Neuronal stem cell (in vitro differentiated cells): ENCODE measurements at regions not wholly inside any gene's neighbourhood (a gene's known extent, or its start where the extent isn't known, plus 50 kb on each side); places are given as distances from the start of the nearest gene placed in this dataset.

Experiments used
- DNase-seq: peaks from one replicate; pipeline ENCODE4 v3.0.0-alpha.2; 2013; ENCODE audit warnings: low spot score
- H2AFZ ChIP-seq: one replicate; pipeline ENCODE4 v1.6.1; 2013; ENCODE audit warnings: mild to moderate bottlenecking, low read length, inconsistent platforms
- H2AK5ac ChIP-seq: 2 replicates; pipeline ENCODE4 v1.6.1; 2013; ENCODE audit warnings: low read depth, mild to moderate bottlenecking, inconsistent platforms, low read length, moderate library complexity, mixed read lengths
- H2BK120ac ChIP-seq: 2 replicates; pipeline ENCODE4 v1.6.1; 2013; ENCODE audit warnings: low read depth, mild to moderate bottlenecking, inconsistent platforms, low read length, moderate library complexity, mixed read lengths
- H2BK12ac ChIP-seq: one replicate; pipeline ENCODE4 v1.6.1; 2013; ENCODE audit warnings: low read length, inconsistent platforms
- H2BK15ac ChIP-seq: 2 replicates; pipeline ENCODE4 v1.6.1; 2013; ENCODE audit warnings: mild to moderate bottlenecking, low read length, inconsistent platforms, mixed read lengths
- H2BK5ac ChIP-seq: one replicate; pipeline ENCODE4 v1.6.1; 2013; ENCODE audit warnings: inconsistent platforms, mild to moderate bottlenecking, low read length, moderate library complexity
- H3K14ac ChIP-seq: one replicate; pipeline ENCODE4 v1.6.1; 2013; ENCODE audit warnings: low read length, inconsistent platforms
- H3K18ac ChIP-seq: 2 replicates; pipeline ENCODE4 v1.6.1; 2013; ENCODE audit warnings: low read length, inconsistent platforms
- H3K23ac ChIP-seq: 2 replicates; pipeline ENCODE4 v1.6.1; 2013; ENCODE audit warnings: low read depth, mild to moderate bottlenecking, mixed read lengths, low read length, inconsistent platforms; ENCODE audit not compliant: poor library complexity
- H3K27ac ChIP-seq: replicated peaks from 3 replicates; pipeline ENCODE4 v1.5.1; 2013; ENCODE audit warnings: low read length, inconsistent platforms
- H3K27me3 ChIP-seq, 3 experiments: 2 replicates each; pipeline ENCODE4 v1.6.1; 2013; ENCODE audit warnings: low read length in 3 of 3, mild to moderate bottlenecking in 2 of 3, inconsistent platforms in 1 of 3, low read depth in 1 of 3, mixed read lengths in 1 of 3, moderate library complexity in 1 of 3; ENCODE audit not compliant: control insufficient read depth in 3 of 3, insufficient read depth in 3 of 3
- H3K36me3 ChIP-seq, 2 donors: replicated peaks in 1 of 2; 2 replicates each; pipeline ENCODE4 v1.6.1; 2013; ENCODE audit warnings: low read length in 2 of 2; ENCODE audit not compliant: control insufficient read depth in 2 of 2, insufficient read depth in 2 of 2
- H3K4ac ChIP-seq: 2 replicates; pipeline ENCODE4 v1.6.1; 2013; ENCODE audit warnings: inconsistent platforms, mild to moderate bottlenecking, low read length, moderate library complexity
- H3K4me1 ChIP-seq, 2 donors: 1 replicate in 1 of 2; 2 replicates in 1 of 2; pipeline ENCODE4 v1.6.1; 2013; ENCODE audit warnings: low read length in 2 of 2, low read depth in 1 of 2; ENCODE audit not compliant: control insufficient read depth in 2 of 2, insufficient read depth in 1 of 2
- H3K4me2 ChIP-seq: one replicate; pipeline ENCODE4 v1.6.1; 2013; ENCODE audit warnings: mild to moderate bottlenecking, low read length, inconsistent platforms; ENCODE audit not compliant: insufficient read depth, poor library complexity, severe bottlenecking
- H3K4me3 ChIP-seq, 2 donors: 2 replicates each; pipeline ENCODE4 v1.5.1; 2013; ENCODE audit warnings: low read length in 2 of 2, mild to moderate bottlenecking in 2 of 2, inconsistent platforms in 1 of 2, moderate library complexity in 1 of 2
- H3K79me1 ChIP-seq: one replicate; pipeline ENCODE4 v1.6.1; 2013; ENCODE audit warnings: low read depth, mild to moderate bottlenecking, inconsistent platforms, low read length, moderate library complexity
- H3K9ac ChIP-seq: one replicate; pipeline ENCODE4 v1.6.1; 2013; ENCODE audit warnings: mild to moderate bottlenecking, low read depth, low read length, inconsistent platforms; ENCODE audit not compliant: poor library complexity
- H3K9me3 ChIP-seq, 2 donors: replicated peaks in 1 of 2; 2 replicates each; pipeline versions ENCODE3 to v1.6.1; 2013; ENCODE audit warnings: low read length in 2 of 2, mild to moderate bottlenecking in 2 of 2, inconsistent platforms in 1 of 2, low read depth in 1 of 2, mixed read lengths in 1 of 2, moderate library complexity in 1 of 2; ENCODE audit not compliant: control insufficient read depth in 2 of 2, insufficient read depth in 1 of 2
- H4K8ac ChIP-seq: one replicate; pipeline ENCODE4 v1.6.1; 2013; ENCODE audit warnings: low read depth, mild to moderate bottlenecking, inconsistent platforms, low read length, moderate library complexity
- H4K91ac ChIP-seq: one replicate; pipeline ENCODE4 v1.6.1; 2013; ENCODE audit warnings: low read length, low read depth, mild to moderate bottlenecking, inconsistent platforms; ENCODE audit not compliant: poor library complexity
- WGBS, 2 donors: extraction: QIAGEN DNeasy Blood & Tissue Kit; methylation state at CpG; one replicate each; pipeline ENCODE4 v1.1.7; 2013; ENCODE audit warnings: missing lambda C conversion rate in 2 of 2, mixed read lengths in 1 of 2; ENCODE audit not compliant: insufficient read length in 2 of 2, insufficient replicate concordance in 1 of 2; ENCODE audit errors: extremely low coverage in 2 of 2; 5-methylcytosine and 5-hydroxymethylcytosine counted together

DNA sequence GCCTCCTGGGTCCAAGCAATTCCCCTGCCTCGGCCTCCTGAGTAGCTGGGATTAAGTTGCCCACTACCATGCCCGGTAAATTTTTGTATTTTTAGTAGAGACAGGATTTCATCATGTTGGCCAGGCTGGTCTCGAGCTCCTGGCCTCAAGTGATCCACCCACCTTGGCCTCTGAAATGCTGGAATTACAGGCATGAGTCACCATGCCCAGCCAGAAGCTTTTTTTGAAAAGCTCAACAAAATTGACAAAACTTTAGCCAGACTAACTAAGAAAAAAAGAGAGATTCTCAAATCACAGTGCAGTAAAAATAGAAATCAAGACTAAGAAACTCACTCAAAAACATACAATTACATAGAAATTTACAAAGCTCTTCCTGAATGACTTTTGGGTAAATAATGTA is 420.6 kb downstream of the COL12A1 start:
- no peak for DNase-seq
- H2AK5ac ChIP-seq: no peak overlapping the region
- no peak overlapping the region for H2BK15ac ChIP-seq
- H3K9ac ChIP-seq: no peak overlapping the region
- no peaks in the 10 kb centered on the region for H3K27me3 ChIP-seq
- no peak overlapping the region for H2BK12ac ChIP-seq
- H3K4me2 ChIP-seq: no peak overlapping the region
- no peak overlapping the region for H3K23ac ChIP-seq
- no peaks in the 10 kb centered on the region for H3K4me1 ChIP-seq
- H3K36me3 ChIP-seq: no peaks in the 10 kb centered on the region
- H2AFZ ChIP-seq: no peak overlapping the region
- no peak overlapping the region for H4K91ac ChIP-seq
- H3K4ac ChIP-seq: no peak overlapping the region
- no peak overlapping the region for H3K14ac ChIP-seq
- no peak overlapping the region for H3K18ac ChIP-seq
- no peak overlapping the region for H3K4me3 ChIP-seq
- H3K27ac ChIP-seq: no peak overlapping the region
- H2BK120ac ChIP-seq: no peak overlapping the region
- WGBS, 2 donors: no CpG with 5 or more reads among the region's 3 CpGs
- no peaks in the 10 kb centered on the region for H3K9me3 ChIP-seq
- no peaks in the 10 kb centered on the region for H3K79me1 ChIP-seq
- no peak overlapping the region for H2BK5ac ChIP-seq
- H4K8ac ChIP-seq: no peak overlapping the region

GRCh38 chr6:74782346-74782745 is 423.5 kb downstream of the COL12A1 start:
- Histone ChIP-seq H4K91ac (no peak overlapping the region), H4K8ac (no peak overlapping the region), H3K4me3 (no peak overlapping the region), H2AK5ac (no peak overlapping the region), H3K36me3 (no peaks in the 10 kb centered on the region), H3K27ac (no peak overlapping the region), H3K79me1 (no peaks in the 10 kb centered on the region), H2BK5ac (no peak overlapping the region), H3K23ac (no peak overlapping the region), H2BK120ac (no peak overlapping the region), H2BK12ac (no peak overlapping the region), H3K14ac (no peak overlapping the region), H2AFZ (no peak overlapping the region), H3K4ac (no peak overlapping the region), H3K9me3 (no peaks in the 10 kb centered on the region), H3K27me3 (no peaks in the 10 kb centered on the region), H3K9ac (no peak overlapping the region), H3K18ac (no peak overlapping the region), H2BK15ac (no peak overlapping the region), H3K4me1 (no peaks in the 10 kb centered on the region), H3K4me2 (no peak overlapping the region)
- WGBS, 2 donors: no CpG with 5 or more reads among the region's 1 CpG
- no peak for DNase-seq

GRCh38 chr6:74780831-74781230 is 425.0 kb downstream of the COL12A1 start:
- Histone ChIP-seq H3K23ac (no peak overlapping the region), H3K4me1 (no peaks in the 10 kb centered on the region), H3K9ac (no peak overlapping the region), H4K91ac (no peak overlapping the region), H3K14ac (no peak overlapping the region), H2BK120ac (no peak overlapping the region), H2BK12ac (no peak overlapping the region), H3K4me3 (no peak overlapping the region), H4K8ac (no peak overlapping the region), H3K9me3 (no peaks in the 10 kb centered on the region), H3K4me2 (no peak overlapping the region), H2AK5ac (no peak overlapping the region), H3K18ac (no peak overlapping the region), H2AFZ (no peak overlapping the region), H3K27ac (no peak overlapping the region), H3K36me3 (no peaks in the 10 kb centered on the region), H2BK15ac (no peak overlapping the region), H3K4ac (no peak overlapping the region), H3K79me1 (no peaks in the 10 kb centered on the region), H3K27me3 (no peaks in the 10 kb centered on the region), H2BK5ac (no peak overlapping the region)
- no peak for DNase-seq

DNA sequence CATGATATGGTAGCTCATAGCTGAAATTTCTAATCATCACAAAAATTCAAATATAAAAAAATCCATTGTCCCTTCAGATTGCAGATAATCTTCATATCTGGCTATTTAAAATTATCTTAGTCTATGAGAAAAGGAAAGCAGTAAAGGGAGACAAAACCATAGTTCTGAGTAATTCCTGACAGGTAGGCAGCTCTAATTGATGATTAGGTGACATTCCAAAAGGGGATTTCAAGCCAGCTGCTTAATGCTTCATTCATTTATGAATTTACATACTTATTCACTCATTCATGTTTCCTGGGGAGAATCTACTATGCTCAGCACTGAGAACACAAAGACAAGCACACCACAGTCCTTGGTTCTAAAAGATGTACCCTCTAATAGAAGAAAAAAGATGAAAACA is 437.1 kb downstream of the COL12A1 start:
- no peak overlapping the region for H2BK15ac ChIP-seq
- no peak overlapping the region for H3K9ac ChIP-seq
- no peak overlapping the region for H3K14ac ChIP-seq
- H2AFZ ChIP-seq: no peak overlapping the region
- no peak for DNase-seq
- H3K36me3 ChIP-seq: no peaks in the 10 kb centered on the region
- no peaks in the 10 kb centered on the region for H3K9me3 ChIP-seq
- no peak overlapping the region for H3K4ac ChIP-seq
- no peak overlapping the region for H3K23ac ChIP-seq
- H4K8ac ChIP-seq: no peak overlapping the region
- no peak overlapping the region for H4K91ac ChIP-seq
- no peak overlapping the region for H3K18ac ChIP-seq
- H3K27ac ChIP-seq: no peak overlapping the region
- H2BK12ac ChIP-seq: no peak overlapping the region
- H3K4me3 ChIP-seq: no peak overlapping the region
- H2AK5ac ChIP-seq: no peak overlapping the region
- no peaks in the 10 kb centered on the region for H3K4me1 ChIP-seq
- H2BK5ac ChIP-seq: no peak overlapping the region
- H3K79me1 ChIP-seq: no peaks in the 10 kb centered on the region
- H3K27me3 ChIP-seq: no peaks in the 10 kb centered on the region
- H2BK120ac ChIP-seq: no peak overlapping the region
- H3K4me2 ChIP-seq: no peak overlapping the region
